Fibroblast of pulmonary artery (primary cell): ENCODE measurements at regions not wholly inside any gene's neighbourhood (a gene's known extent, or its start where the extent isn't known, plus 50 kb on each side); places are given as distances from the start of the nearest gene placed in this dataset.
A peak's percentile ranks its signal among the peaks of the same experiment; 100 is the strongest.

ENCODE experiments used
- DNase-seq: peaks from one replicate; pipeline ENCODE4 v3.0.0-alpha.2; 2010; ENCODE audit warnings: low read depth
- H3K4me3 ChIP-seq: replicated peaks from 2 replicates; pipeline ENCODE4 v1.5.1; 2011; ENCODE audit warnings: low read depth, mild to moderate bottlenecking, control low read depth, low read length, moderate library complexity
- TF ChIP-seq, protein P1 (sequence below): IDR thresholded peaks from 2 replicates; pipeline ENCODE4 v1.5.1; 2011; ENCODE audit warnings: mild to moderate bottlenecking, control low read depth, low read length, inconsistent platforms; ENCODE audit errors: missing control alignments

DNA sequence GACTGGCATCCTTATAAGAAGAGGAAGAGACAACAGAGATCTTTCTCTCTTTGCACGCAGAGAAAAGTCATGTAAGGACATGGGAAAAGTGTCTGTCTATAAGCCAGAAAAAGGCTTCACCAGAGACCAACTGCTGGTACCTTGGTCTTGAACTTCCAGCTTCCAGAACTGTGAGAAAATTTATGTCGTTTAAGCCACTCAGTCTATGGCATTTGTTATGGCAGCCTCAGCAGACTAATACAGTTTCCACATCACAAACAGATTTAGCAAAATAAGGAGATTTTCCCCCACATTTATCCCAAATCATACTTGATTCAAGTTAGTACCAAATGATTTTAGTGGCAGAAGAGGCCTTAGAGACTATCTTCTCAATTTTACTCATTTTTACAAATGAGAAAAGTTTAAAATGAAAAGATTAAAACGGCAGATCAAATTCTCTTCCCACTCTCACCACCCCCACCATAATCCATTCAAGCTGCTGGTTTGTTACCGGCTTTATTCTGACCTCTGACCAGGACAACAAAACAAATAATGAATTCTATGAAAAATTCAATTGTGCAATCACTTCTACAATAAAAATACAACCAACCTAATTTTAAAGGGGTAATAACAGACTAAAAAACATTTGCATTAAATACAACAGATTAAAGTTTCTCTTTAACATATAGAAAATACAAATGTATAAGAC lies 316.3 kb downstream of the TBC1D4 start:
- no peak for DNase-seq
- H3K4me3 ChIP-seq, result no peak overlapping the region
- TF ChIP-seq, protein P1, sequence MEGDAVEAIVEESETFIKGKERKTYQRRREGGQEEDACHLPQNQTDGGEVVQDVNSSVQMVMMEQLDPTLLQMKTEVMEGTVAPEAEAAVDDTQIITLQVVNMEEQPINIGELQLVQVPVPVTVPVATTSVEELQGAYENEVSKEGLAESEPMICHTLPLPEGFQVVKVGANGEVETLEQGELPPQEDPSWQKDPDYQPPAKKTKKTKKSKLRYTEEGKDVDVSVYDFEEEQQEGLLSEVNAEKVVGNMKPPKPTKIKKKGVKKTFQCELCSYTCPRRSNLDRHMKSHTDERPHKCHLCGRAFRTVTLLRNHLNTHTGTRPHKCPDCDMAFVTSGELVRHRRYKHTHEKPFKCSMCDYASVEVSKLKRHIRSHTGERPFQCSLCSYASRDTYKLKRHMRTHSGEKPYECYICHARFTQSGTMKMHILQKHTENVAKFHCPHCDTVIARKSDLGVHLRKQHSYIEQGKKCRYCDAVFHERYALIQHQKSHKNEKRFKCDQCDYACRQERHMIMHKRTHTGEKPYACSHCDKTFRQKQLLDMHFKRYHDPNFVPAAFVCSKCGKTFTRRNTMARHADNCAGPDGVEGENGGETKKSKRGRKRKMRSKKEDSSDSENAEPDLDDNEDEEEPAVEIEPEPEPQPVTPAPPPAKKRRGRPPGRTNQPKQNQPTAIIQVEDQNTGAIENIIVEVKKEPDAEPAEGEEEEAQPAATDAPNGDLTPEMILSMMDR, result no peak

DNA sequence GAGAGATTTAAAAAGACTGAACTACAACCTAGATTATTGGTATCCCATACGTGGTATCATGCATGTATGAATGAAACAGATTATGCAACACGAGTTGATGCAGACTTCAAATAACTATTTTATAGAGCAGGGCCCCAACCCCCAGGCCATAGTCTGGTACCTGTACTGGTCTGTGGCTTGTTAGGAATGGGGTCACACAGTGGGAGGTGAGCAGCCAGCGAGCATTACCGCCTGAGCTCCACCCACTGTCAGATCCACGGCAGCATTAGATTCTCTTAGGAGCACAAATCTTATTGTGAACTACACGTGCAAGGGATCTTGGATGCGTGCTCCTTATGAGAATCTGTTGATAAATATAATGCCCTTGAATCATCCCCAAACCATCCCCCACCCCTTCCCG lies 320.2 kb downstream of the TBC1D4 start:
- TF ChIP-seq, protein P1, result no peak
- DNase-seq, result no peak
- H3K4me3 ChIP-seq, result no peak overlapping the region

DNA sequence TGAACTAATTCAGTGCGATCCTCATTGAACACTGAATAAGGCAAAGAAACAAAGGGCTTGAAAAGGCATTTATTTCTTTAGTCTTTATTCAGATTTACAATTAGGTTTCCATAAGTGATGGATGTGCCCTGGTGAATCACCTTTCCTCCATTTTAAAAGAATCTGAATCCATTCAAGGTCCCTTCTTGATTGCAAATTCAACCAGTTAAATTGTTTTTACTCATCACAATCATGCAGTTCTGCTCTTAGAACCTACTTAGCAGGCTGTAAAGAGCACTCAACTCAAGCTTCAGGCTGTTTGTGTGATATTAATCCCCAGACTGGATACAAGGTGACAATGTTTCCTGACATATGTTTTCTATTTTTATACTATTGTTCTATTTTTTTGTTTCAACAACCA lies 321.0 kb downstream of the TBC1D4 start:
- TF ChIP-seq, protein P1, result no peak
- no peak for DNase-seq
- no peak overlapping the region for H3K4me3 ChIP-seq

DNA sequence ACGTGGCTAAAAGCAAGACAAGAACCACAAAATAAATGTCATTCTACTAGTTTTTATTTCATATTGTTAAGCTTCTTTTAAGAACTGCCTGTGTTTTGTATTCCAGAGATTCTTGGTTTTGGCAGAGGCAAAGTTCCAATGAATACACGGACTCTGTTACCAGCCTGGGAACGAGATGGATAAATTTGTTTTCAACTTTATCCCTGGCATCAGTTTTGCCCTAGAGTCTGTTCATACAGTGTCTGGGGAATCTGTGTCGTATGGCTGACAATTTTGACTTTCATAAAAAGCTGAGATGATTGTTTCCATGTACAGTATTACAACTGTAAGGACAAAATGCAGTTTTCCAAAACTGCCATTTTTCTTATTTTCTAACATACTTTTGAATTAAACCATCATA lies 327.6 kb downstream of the TBC1D4 start:
- no peak for DNase-seq
- TF ChIP-seq, protein P1, result no peak
- H3K4me3 ChIP-seq, result no peak overlapping the region

DNA sequence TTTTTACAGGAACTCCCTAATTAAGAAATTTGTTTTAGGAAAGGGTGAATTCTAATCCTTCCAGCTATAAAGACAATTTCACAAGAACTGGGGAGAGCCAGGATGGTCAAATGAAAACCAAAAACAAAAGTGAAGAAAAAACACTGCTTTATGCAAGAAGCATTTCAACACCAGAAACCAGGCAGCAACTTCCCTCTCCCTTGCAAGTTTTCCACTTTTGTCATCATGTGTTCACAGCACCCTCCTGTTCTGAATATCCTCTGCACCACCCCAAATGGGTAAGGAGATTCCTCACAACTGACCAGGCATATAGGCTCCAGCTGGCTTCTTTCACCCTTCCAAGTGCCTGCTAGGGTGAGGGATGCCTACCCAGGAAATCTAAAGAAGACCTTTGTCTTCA lies 328.1 kb downstream of the TBC1D4 start:
- H3K4me3 ChIP-seq, result no peak overlapping the region
- TF ChIP-seq, protein P1, result no peak
- peak; percentile 71 for DNase-seq

DNA sequence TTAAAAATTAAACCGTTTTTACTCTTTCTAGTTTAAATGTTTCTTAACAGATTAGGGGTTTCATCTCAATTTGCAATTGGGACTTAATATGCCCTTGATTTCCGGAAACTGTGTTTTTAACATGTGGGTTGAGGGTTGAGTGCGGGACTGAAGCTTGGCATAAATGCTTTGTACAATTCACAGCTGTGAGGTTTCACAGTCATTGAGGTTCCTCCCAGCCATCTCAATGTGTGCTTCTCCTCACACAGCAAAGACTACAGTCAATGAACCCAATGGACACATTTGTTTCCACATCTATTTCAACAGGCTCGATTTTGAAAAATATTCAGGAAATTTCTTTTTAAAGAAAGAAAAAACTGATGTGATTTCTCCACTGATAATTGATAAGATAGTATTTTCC lies 328.6 kb downstream of the TBC1D4 start:
- no peak overlapping the region for H3K4me3 ChIP-seq
- TF ChIP-seq, protein P1, result no peak
- DNase-seq, result no peak

DNA sequence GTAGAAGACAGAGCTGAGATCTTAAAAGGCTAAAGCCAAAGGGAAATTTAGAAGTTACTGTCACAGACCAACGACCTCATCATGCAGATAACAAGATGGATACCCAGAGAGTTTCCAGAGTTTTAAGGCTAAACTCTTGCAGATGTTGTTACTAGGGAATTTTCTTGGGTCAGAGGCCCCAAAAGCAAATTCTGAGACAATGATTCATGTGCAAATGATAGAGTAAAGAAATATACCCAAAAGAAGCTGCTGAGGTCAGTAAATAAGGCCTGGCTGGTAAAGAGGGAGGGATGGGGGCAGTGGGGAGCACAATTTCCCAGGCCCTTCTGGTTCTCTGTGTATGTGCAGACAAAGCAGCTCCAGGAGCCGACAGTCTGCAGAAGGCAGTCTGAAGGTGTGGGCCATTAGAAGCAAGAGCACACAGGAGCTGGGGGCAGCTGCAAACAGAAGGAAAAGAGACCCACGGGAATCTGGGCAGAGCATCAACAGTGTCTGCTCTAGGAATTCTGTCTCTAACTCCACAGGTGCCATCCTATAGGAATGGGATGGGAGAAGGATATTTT lies 330.8 kb downstream of the TBC1D4 start:
- no peak overlapping the region for H3K4me3 ChIP-seq
- TF ChIP-seq, protein P1, result no peak
- DNase-seq, result no peak
